ENCODE measurements at regions not wholly inside any gene's neighbourhood (a gene's known extent, or its start where the extent isn't known, plus 50 kb on each side); places are given as distances from the start of the nearest gene placed in this dataset.

GRCh38 chr13:53856573-53857195 is 828.1 kb downstream of the OLFM4 start:
- no peak for DNase-seq (ENCODE audit: low spot score)

GRCh38 chr13:53863520-53863919 is 834.9 kb downstream of the OLFM4 start:
- DNase-seq (ENCODE audit: low spot score): no peak

DNA sequence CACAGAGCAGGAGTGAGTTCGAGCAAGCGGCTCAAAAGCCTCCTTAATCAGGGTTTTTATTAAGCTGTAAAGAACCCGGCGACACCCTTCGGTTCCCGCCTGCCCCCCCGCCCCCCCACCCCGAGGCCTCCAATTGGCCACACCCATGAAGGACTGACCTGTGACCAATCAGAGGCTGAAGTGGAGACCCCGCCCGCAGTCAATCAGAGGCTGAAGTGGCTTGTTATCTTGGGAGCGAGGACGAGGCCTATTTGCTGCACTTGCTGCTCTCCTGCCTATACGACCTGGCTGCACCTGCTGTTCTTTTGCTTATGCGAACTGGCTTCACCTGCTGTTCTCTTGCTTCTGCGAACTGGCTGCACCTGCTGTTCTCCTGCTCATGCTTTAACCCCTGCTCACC is 844.9 kb downstream of the OLFM4 start:
- DNase-seq (ENCODE audit: low spot score): no peak

GRCh38 chr13:53878861-53879260 is 850.2 kb downstream of the OLFM4 start:
- DNase-seq (ENCODE audit: low spot score): no peak

- DNase-seq (ENCODE audit: low spot score): no peak
These were observed 857.4 kb downstream of the OLFM4 start for GRCh38 chr13:53885997-53886396.

DNA sequence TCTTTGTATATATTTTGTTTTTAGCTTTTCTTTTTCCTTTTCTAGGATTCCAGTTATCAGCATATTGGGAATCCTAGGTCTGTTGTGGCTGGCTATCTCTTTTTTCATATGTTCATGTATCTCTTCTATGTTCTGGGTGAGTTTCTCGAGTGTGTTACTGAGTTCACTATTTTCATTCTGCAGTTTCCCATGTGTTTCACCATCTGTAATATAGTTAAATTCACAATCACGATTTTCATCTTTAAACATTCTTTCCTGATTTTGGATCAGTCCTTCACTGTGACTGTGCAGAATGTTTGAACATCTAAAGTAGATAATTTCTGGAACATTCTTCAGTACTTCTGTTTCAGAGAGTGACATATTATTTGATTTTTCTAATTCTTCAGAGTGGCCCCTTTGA is 862.1 kb downstream of the OLFM4 start:
- no peak for DNase-seq (ENCODE audit: low spot score)

DNA sequence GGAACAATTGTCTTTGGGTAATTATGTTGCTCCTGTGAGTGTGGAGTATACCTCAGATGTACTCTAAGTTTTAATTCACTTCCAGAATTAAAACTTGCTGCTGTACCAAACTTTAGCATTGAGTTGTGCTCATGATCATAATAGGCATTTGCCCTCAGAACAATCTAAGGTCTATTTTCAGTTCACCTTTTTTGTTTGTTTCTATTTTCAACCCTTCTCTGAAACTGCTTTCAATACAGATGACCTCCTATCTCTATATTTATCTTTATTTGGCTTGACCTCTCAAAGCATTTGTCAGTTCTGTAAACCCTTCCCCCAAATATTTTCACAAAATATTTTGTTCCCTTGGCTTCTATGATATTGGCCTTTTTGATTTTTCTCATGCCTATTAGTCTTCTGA is 873.0 kb downstream of the OLFM4 start:
- DNase-seq (ENCODE audit: low spot score): no peak

- no peak for DNase-seq (ENCODE audit: low spot score)
These were observed 879.3 kb downstream of the OLFM4 start for GRCh38 chr13:53907891-53908290.

GRCh38 chr13:53920916-53921315 is 892.3 kb downstream of the OLFM4 start:
- DNase-seq (ENCODE audit: low spot score): no peak

DNA sequence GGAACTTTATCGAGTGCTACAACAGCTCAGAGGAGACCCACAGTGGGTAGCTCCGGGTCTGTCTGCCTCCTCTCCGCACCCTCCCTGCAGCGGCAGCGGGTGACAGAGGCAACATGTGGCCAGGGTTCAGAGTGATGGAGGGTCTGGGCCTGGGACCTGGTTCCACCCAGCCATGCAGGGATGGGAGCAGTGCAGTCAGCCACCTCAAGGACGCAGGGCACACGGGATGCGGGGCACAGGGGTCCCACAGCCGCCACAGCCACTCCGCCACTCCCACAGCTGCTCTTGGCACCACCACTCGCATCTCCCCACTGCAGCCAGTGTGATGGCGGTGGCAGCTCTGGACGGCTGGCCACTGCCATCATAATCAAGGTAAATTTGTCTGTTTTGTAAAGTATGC is 892.9 kb downstream of the OLFM4 start:
- no peak for DNase-seq (ENCODE audit: low spot score)

- no peak for DNase-seq (ENCODE audit: low spot score)
These were observed 913.1 kb downstream of the OLFM4 start for GRCh38 chr13:53941588-53942190.

GRCh38 chr13:53946500-53946899 is 917.9 kb downstream of the OLFM4 start:
- no peak for DNase-seq (ENCODE audit: low spot score)

- DNase-seq (ENCODE audit: low spot score): no peak
These were observed 924.6 kb downstream of the OLFM4 start for GRCh38 chr13:53953183-53953582.
